EL (cell line): ENCODE measurements at regions not wholly inside any gene's neighbourhood (a gene's known extent, or its start where the extent isn't known, plus 50 kb on each side); places are given as distances from the start of the nearest gene placed in this dataset.

ENCODE experiments used
- DNase-seq: peaks from one replicate; pipeline ENCODE4 v3.0.0-alpha.2; 2016

GRCh38 chr13:42722883-42723539 lies 58.4 kb upstream of the FAM216B start:
- DNase-seq, result no peak

- DNase-seq, result no peak
Measured at GRCh38 chr13:42728507-42729180, 52.7 kb upstream of the FAM216B start.

- DNase-seq, result no peak
Measured at GRCh38 chr13:42729857-42730402, 51.5 kb upstream of the FAM216B start.
